Transverse colon (tissue), 4 donors: ENCODE measurements at regions not wholly inside any gene's neighbourhood (a gene's known extent, or its start where the extent isn't known, plus 50 kb on each side); places are given as distances from the start of the nearest gene placed in this dataset.

Experiments used
- POLR2A ChIP-seq: fragments of 450-650 bp; IDR thresholded peaks from one replicate; pipeline ENCODE4 v1.6.1; 2016; ENCODE audit warnings: antibody characterized with exemption, mild to moderate bottlenecking, moderate library complexity
- POLR2AphosphoS5 ChIP-seq, 3 donors: sonication (generic); formaldehyde crosslinking; IDR thresholded peaks; one replicate each; pipeline ENCODE4 v1.6.1; 2016; ENCODE audit warnings: antibody characterized with exemption in 3 of 3
- TF ChIP-seq, protein P1 (sequence below), 5 experiments: fragments of 200-600 bp in 3 of 5; fragments of 450-650 bp in 2 of 5; sonication (generic) in 3 of 5; IDR thresholded peaks; 1 replicate in 2 of 5; 2 replicates in 3 of 5; pipeline ENCODE4 v1.5.1; 2016 to 2017; ENCODE audit warnings: antibody characterized with exemption in 5 of 5, inconsistent platforms in 3 of 5, mild to moderate bottlenecking in 2 of 5, moderate library complexity in 1 of 5

DNA sequence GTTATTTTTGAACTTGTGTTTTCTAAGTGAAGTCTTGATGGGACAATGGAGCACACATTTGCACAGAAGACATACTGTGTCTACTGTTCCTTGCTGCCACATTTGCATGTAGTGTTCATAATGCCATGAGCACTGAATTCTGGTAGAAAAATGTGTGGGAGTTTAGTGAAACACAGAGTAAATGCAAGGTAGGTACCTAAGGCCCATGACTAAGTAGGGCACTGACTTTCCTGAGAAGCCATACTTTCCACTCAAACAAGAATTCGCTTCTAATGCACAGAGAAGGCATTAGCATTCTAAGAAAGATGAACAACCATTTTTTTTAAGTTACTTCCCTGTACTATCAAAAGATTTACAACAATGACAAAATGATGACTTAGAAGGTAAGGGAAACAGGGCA, 282.2 kb downstream of the MAN2A1 start:
- no peak for TF ChIP-seq POLR2A
- TF ChIP-seq, protein P1, sequence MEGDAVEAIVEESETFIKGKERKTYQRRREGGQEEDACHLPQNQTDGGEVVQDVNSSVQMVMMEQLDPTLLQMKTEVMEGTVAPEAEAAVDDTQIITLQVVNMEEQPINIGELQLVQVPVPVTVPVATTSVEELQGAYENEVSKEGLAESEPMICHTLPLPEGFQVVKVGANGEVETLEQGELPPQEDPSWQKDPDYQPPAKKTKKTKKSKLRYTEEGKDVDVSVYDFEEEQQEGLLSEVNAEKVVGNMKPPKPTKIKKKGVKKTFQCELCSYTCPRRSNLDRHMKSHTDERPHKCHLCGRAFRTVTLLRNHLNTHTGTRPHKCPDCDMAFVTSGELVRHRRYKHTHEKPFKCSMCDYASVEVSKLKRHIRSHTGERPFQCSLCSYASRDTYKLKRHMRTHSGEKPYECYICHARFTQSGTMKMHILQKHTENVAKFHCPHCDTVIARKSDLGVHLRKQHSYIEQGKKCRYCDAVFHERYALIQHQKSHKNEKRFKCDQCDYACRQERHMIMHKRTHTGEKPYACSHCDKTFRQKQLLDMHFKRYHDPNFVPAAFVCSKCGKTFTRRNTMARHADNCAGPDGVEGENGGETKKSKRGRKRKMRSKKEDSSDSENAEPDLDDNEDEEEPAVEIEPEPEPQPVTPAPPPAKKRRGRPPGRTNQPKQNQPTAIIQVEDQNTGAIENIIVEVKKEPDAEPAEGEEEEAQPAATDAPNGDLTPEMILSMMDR (IDR thresholded peaks at IDR 0.05): no peak
- no peak for TF ChIP-seq POLR2AphosphoS5 (IDR thresholded peaks at IDR 0.05)
